Upper lobe of right lung (tissue), 1 donor: ENCODE measurements at regions not wholly inside any gene's neighbourhood (a gene's known extent, or its start where the extent isn't known, plus 50 kb on each side); places are given as distances from the start of the nearest gene placed in this dataset.

ENCODE experiments used
- ATAC-seq: fragments of 200-7000 bp; cut with Tn5 transposase; one replicate; pipeline ENCODE4 v1.9.1; 2020; ENCODE audit warnings: mild to moderate bottlenecking, moderate library complexity
- DNase-seq: peaks from one replicate; pipeline ENCODE4 v3.0.0-alpha.2; 2020
- H3K27ac ChIP-seq: fragments of 200-600 bp; one replicate; pipeline ENCODE4 v1.8.0; 2022
- H3K27me3 ChIP-seq: fragments of 200-600 bp; one replicate; pipeline ENCODE4 v1.8.0; 2022; ENCODE audit warnings: mild to moderate bottlenecking
- H3K36me3 ChIP-seq: fragments of 200-600 bp; one replicate; pipeline ENCODE4 v1.8.0; 2022
- H3K4me1 ChIP-seq: fragments of 200-600 bp; one replicate; pipeline ENCODE4 v1.8.0; 2022
- H3K4me3 ChIP-seq: fragments of 200-600 bp; one replicate; pipeline ENCODE4 v1.8.0; 2022; ENCODE audit warnings: mild to moderate bottlenecking
- H3K9me3 ChIP-seq: fragments of 200-600 bp; one replicate; pipeline ENCODE4 v1.8.0; 2022
- CTCF ChIP-seq: fragments of 200-600 bp; IDR thresholded peaks from one replicate; pipeline ENCODE4 v1.8.0; 2022; ENCODE audit warnings: antibody characterized with exemption
- intact Hi-C: fragments of 100-400 bp; cut with DNase I; formaldehyde crosslinking; loops from one replicate; pipeline ENCODE4 v1.11.0; 2022
- donor health status: DM: no; HTN: yes; CAD: no; lungs with severe emphysema.

GRCh38 chr5:1692381-1692780, 107.3 kb downstream of the MRPL36 start:
- no peak overlapping the region for H3K27ac ChIP-seq
- intact Hi-C loops: no loop called here
- ATAC-seq (no peak), DNase-seq (no peak)
- no peaks in the 10 kb centered on the region for H3K9me3 ChIP-seq
- no peaks in the 10 kb centered on the region for H3K4me1 ChIP-seq
- H3K4me3 ChIP-seq: no peak overlapping the region
- TF ChIP-seq CTCF: no peak
- H3K36me3 ChIP-seq: no peaks in the 10 kb centered on the region
- H3K27me3 ChIP-seq: peaks cover 7% of the 10 kb centered on the region

- Histone ChIP-seq H3K4me3 (no peak overlapping the region), H3K9me3 (no peaks in the 10 kb centered on the region), H3K4me1 (no peaks in the 10 kb centered on the region), H3K27ac (no peak overlapping the region), H3K36me3 (no peaks in the 10 kb centered on the region), H3K27me3 (no peaks in the 10 kb centered on the region)
- intact Hi-C loops: no loop called here
- TF ChIP-seq CTCF: no peak
- no peak for ATAC-seq
- DNase-seq: no peak
Observed at GRCh38 chr5:1687301-1687970, 112.2 kb downstream of the MRPL36 start.

- Histone ChIP-seq H3K4me1 (no peaks in the 10 kb centered on the region), H3K9me3 (no peaks in the 10 kb centered on the region), H3K4me3 (no peak overlapping the region), H3K36me3 (no peaks in the 10 kb centered on the region), H3K27me3 (peaks cover 9% of the 10 kb centered on the region), H3K27ac (no peak overlapping the region)
- intact Hi-C loops: no loop called here
- no peak for DNase-seq
- ATAC-seq: peak; percentile 19
- TF ChIP-seq CTCF: no peak
Observed at GRCh38 chr5:1686016-1686802, 113.4 kb downstream of the MRPL36 start.

DNA sequence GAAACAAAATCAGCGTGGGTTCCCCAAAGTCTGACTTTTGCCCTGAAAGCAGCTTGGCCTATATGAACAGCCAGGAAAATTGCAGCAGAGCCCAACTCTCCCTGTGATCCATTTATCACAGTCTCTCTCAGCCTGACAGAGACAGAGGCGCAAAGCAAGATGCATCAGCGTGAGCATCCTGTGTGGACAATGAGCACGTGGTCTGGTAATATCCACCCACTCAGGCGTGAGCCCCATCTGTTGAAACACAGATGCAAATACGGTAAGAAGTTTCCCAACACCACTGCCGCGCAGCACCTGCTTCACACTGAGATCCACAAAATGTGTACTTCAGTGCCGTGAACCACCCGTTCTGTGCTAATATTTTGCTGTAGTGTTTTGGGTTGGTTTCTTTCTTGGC, 114.6 kb downstream of the MRPL36 start:
- DNase-seq: no peak
- H3K36me3 ChIP-seq: no peaks in the 10 kb centered on the region
- H3K9me3 ChIP-seq: no peaks in the 10 kb centered on the region
- H3K27me3 ChIP-seq: peaks cover 14% of the 10 kb centered on the region
- no peak overlapping the region for H3K4me3 ChIP-seq
- no peak for TF ChIP-seq CTCF
- intact Hi-C loops: no loop called here
- H3K4me1 ChIP-seq: no peaks in the 10 kb centered on the region
- ATAC-seq: no peak
- H3K27ac ChIP-seq: no peak overlapping the region

DNA sequence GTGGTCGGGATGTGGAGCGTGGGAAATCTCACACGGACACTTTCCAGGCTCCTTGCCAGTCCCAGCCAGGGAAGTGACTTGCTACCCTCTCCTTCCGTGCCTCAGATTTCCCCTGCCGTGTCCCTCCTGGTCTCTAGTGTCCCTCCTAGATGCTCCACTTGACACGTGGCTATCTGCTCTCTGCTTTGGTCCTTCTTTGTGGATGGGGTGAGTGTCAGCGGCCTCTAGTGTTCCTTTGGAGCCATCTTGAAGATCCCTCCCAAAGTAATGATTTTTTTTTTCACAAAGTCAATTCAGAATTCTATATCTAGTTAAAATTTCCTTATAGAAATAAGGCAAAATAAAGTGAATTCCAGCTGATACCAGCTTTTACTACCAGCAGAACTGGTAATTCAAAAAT, 117.7 kb downstream of the MRPL36 start:
- H3K9me3 ChIP-seq: no peaks in the 10 kb centered on the region
- H3K4me3 ChIP-seq: no peak overlapping the region
- DNase-seq (no peak), ATAC-seq (no peak)
- TF ChIP-seq CTCF: no peak
- H3K27ac ChIP-seq: no peak overlapping the region
- intact Hi-C loops: no loop called here
- peaks cover 19% of the 10 kb centered on the region for H3K27me3 ChIP-seq
- H3K36me3 ChIP-seq: no peaks in the 10 kb centered on the region
- no peaks in the 10 kb centered on the region for H3K4me1 ChIP-seq
